ENCODE measurements at regions not wholly inside any gene's neighbourhood (a gene's known extent, or its start where the extent isn't known, plus 50 kb on each side); places are given as distances from the start of the nearest gene placed in this dataset.

GRCh38 chr10:28246023-28246422 is 56.8 kb downstream of the MPP7 start:
- Histone ChIP-seq H3K9me3 (no peaks in the 10 kb centered on the region), H3K27me3 (no peaks in the 10 kb centered on the region), H3K4me1 (peaks cover 3 to 45% (median 33%) of the 10 kb centered on the region in 4 donors), H3K27ac (replicated peaks in 1 of 4) (no peak overlapping the region), H3K36me3 (no peaks in the 10 kb centered on the region), H3K4me3 (no peak overlapping the region)
- no peak for DNase-seq (ENCODE audit: extremely low spot score)
- intact Hi-C loops (cut with DNase I) = no loop called here
- TF ChIP-seq CTCF (IDR thresholded peaks at IDR 0.05) (no peak), EP300 (IDR thresholded peaks at IDR 0.05) (no peak), POLR2AphosphoS5 (IDR thresholded peaks at IDR 0.05) (no peak), POLR2A (IDR thresholded peaks at IDR 0.05; ENCODE audit: low read depth) (no peak)

GRCh38 chr10:28243923-28244322 is 58.9 kb downstream of the MPP7 start:
- H3K9me3 ChIP-seq = no peaks in the 10 kb centered on the region
- H3K36me3 ChIP-seq = no peaks in the 10 kb centered on the region
- intact Hi-C loops (cut with DNase I) = loop anchor here (5.0 kb wide), 2 partner anchors 687 to 797 kb away; no protein-coding TSS in a partner anchor
- no peaks in the 10 kb centered on the region for H3K27me3 ChIP-seq
- no peak overlapping the region for H3K4me3 ChIP-seq
- 52% methylated on average over 1 of the region's 1 CpG for WGBS
- peaks cover 0 to 36% (median 24%) of the 10 kb centered on the region in 4 donors for H3K4me1 ChIP-seq
- TF ChIP-seq EP300 (IDR thresholded peaks at IDR 0.05) (no peak), POLR2AphosphoS5 (IDR thresholded peaks at IDR 0.05) (no peak), POLR2A (IDR thresholded peaks at IDR 0.05; ENCODE audit: low read depth) (no peak), CTCF (IDR thresholded peaks at IDR 0.05) (no peak)
- no peak for DNase-seq (ENCODE audit: extremely low spot score)
- H3K27ac ChIP-seq (replicated peaks in 1 of 4) = no peak overlapping the region

- Histone ChIP-seq H3K27me3 (no peaks in the 10 kb centered on the region), H3K27ac (replicated peaks in 1 of 4) (no peak overlapping the region), H3K9me3 (no peaks in the 10 kb centered on the region), H3K4me3 (no peak overlapping the region), H3K36me3 (peaks cover 0 to 5% (median 0%) of the 10 kb centered on the region in 4 donors), H3K4me1 (peaks cover 0 to 26% (median 19%) of the 10 kb centered on the region in 4 donors)
- TF ChIP-seq POLR2A (IDR thresholded peaks at IDR 0.05; ENCODE audit: low read depth) (no peak), CTCF (IDR thresholded peaks at IDR 0.05) (no peak), POLR2AphosphoS5 (IDR thresholded peaks at IDR 0.05) (no peak), EP300 (IDR thresholded peaks at IDR 0.05) (no peak)
- 44% methylated on average over 1 of the region's 1 CpG for WGBS
- DNase-seq (ENCODE audit: extremely low spot score) = no peak
- intact Hi-C loops (cut with DNase I) = loop anchor here (5.0 kb wide), 2 partner anchors 685 to 795 kb away; no protein-coding TSS in a partner anchor
These were observed 60.2 kb downstream of the MPP7 start for GRCh38 chr10:28242555-28243204.

GRCh38 chr10:28241741-28242399 is 61.0 kb downstream of the MPP7 start:
- intact Hi-C loops (cut with DNase I) = loop anchor here (5.0 kb wide), 2 partner anchors 685 to 795 kb away; no protein-coding TSS in a partner anchor
- H3K27ac ChIP-seq (replicated peaks in 1 of 4) = no peak overlapping the region
- no peak for DNase-seq (ENCODE audit: extremely low spot score)
- WGBS = 17% methylated on average over 3 of the region's 3 CpGs
- H3K4me3 ChIP-seq = no peak overlapping the region
- no peak for TF ChIP-seq POLR2AphosphoS5 (IDR thresholded peaks at IDR 0.05)
- TF ChIP-seq POLR2A (IDR thresholded peaks at IDR 0.05; ENCODE audit: low read depth) = no peak
- TF ChIP-seq CTCF (IDR thresholded peaks at IDR 0.05) = peak; percentile 88 to 95 (median 93)
- H3K4me1 ChIP-seq = peaks cover 0 to 25% (median 19%) of the 10 kb centered on the region in 4 donors
- H3K9me3 ChIP-seq = no peaks in the 10 kb centered on the region
- H3K36me3 ChIP-seq = peaks cover 0 to 5% (median under 1%) of the 10 kb centered on the region in 4 donors
- H3K27me3 ChIP-seq = no peaks in the 10 kb centered on the region

Data from esophagus muscularis mucosa (tissue), 4 donors.